Mesendoderm (in vitro differentiated cells): ENCODE measurements at regions not wholly inside any gene's neighbourhood (a gene's known extent, or its start where the extent isn't known, plus 50 kb on each side); places are given as distances from the start of the nearest gene placed in this dataset.

ENCODE experiments used
- DNase-seq: peaks from one replicate; pipeline ENCODE4 v3.0.0; 2013
- H2AK5ac ChIP-seq: 2 replicates; pipeline ENCODE4 v1.6.1; 2013; ENCODE audit warnings: low read length, inconsistent platforms
- H2BK120ac ChIP-seq: 2 replicates; pipeline ENCODE4 v1.6.1; 2013; ENCODE audit warnings: low read depth, mild to moderate bottlenecking, low read length, moderate library complexity, mixed read lengths
- H2BK15ac ChIP-seq: replicated peaks from 2 replicates; pipeline ENCODE4 v1.6.1; 2013; ENCODE audit warnings: low read depth, mild to moderate bottlenecking, moderate library complexity
- H2BK5ac ChIP-seq: 2 replicates; pipeline ENCODE4 v1.6.1; 2013; ENCODE audit warnings: low read length, inconsistent platforms
- H3K18ac ChIP-seq: 2 replicates; pipeline ENCODE4 v1.6.1; 2013; ENCODE audit warnings: mild to moderate bottlenecking, low read length, mixed read lengths
- H3K23ac ChIP-seq: one replicate; pipeline ENCODE4 v1.6.1; 2013; ENCODE audit warnings: low read length
- H3K27ac ChIP-seq: 2 replicates; pipeline ENCODE4 v1.5.1; 2013; ENCODE audit warnings: low read depth, mild to moderate bottlenecking, inconsistent platforms, low read length, moderate library complexity
- H3K27me3 ChIP-seq: 2 replicates; pipeline ENCODE4 v1.6.1; 2013; ENCODE audit warnings: low read length, control low read depth, mild to moderate bottlenecking, inconsistent platforms; ENCODE audit not compliant: insufficient read depth, poor library complexity
- H3K36me3 ChIP-seq: 2 replicates; pipeline ENCODE4 v1.6.1; 2013; ENCODE audit warnings: low read length, inconsistent platforms; ENCODE audit not compliant: control insufficient read depth, insufficient read depth
- H3K4ac ChIP-seq: one replicate; pipeline ENCODE4 v1.6.1; 2013; ENCODE audit warnings: low read depth, mild to moderate bottlenecking, low read length, moderate library complexity
- H3K4me1 ChIP-seq: 2 replicates; pipeline ENCODE4 v1.6.1; 2013; ENCODE audit warnings: low read depth, low read length, inconsistent platforms; ENCODE audit not compliant: control insufficient read depth
- H3K4me2 ChIP-seq: 2 replicates; pipeline ENCODE4 v1.6.1; 2013; ENCODE audit warnings: low read length
- H3K4me3 ChIP-seq: 2 replicates; pipeline ENCODE4 v1.5.1; 2013; ENCODE audit warnings: mild to moderate bottlenecking, low read length
- H3K56ac ChIP-seq: one replicate; pipeline ENCODE4 v1.6.1; 2013; ENCODE audit warnings: low read length
- H3K79me1 ChIP-seq: 2 replicates; pipeline ENCODE4 v1.6.1; 2013; ENCODE audit warnings: low read length, inconsistent platforms
- H3K79me2 ChIP-seq: 2 replicates; pipeline ENCODE4 v1.6.1; 2013; ENCODE audit warnings: mild to moderate bottlenecking, low read length; ENCODE audit not compliant: control insufficient read depth, insufficient read depth
- H3K9ac ChIP-seq: 2 replicates; pipeline ENCODE4 v1.6.1; 2013; ENCODE audit warnings: low read length, inconsistent platforms
- H4K5ac ChIP-seq: one replicate; pipeline ENCODE4 v1.6.1; 2013; ENCODE audit warnings: low read length
- H4K8ac ChIP-seq: one replicate; pipeline ENCODE4 v1.6.1; 2013; ENCODE audit warnings: low read depth, mild to moderate bottlenecking, control low read depth, low read length, moderate library complexity
- WGBS: extraction: QIAGEN DNeasy Blood & Tissue Kit; methylation state at CpG from one replicate; pipeline ENCODE4 v1.1.7; 2013; ENCODE audit warnings: low lambda C conversion rate, missing lambda C conversion rate; ENCODE audit not compliant: insufficient coverage; ENCODE audit errors: extremely low coverage; 5-methylcytosine and 5-hydroxymethylcytosine counted together

- Histone ChIP-seq H3K79me2 (no peaks in the 10 kb centered on the region), H4K8ac (no peak overlapping the region), H4K5ac (no peak overlapping the region), H3K4me3 (no peak overlapping the region), H3K79me1 (no peaks in the 10 kb centered on the region), H3K56ac (no peak overlapping the region), H3K23ac (no peak overlapping the region), H3K4me2 (no peak overlapping the region), H2BK5ac (no peak overlapping the region), H3K27me3 (no peaks in the 10 kb centered on the region), H3K18ac (no peak overlapping the region), H2BK15ac (no peak overlapping the region), H2AK5ac (no peak overlapping the region), H3K27ac (no peak overlapping the region), H3K4me1 (peaks cover 4% of the 10 kb centered on the region), H2BK120ac (no peak overlapping the region), H3K9ac (no peak overlapping the region), H3K4ac (no peak overlapping the region), H3K36me3 (no peaks in the 10 kb centered on the region)
- WGBS = no CpG with 5 or more reads among the region's 7 CpGs
- no peak for DNase-seq
Observed at GRCh38 chr18:24704946-24705630, 244.7 kb downstream of the HRH4 start.

- H3K18ac ChIP-seq = no peak overlapping the region
- no peak overlapping the region for H3K4me3 ChIP-seq
- H2BK120ac ChIP-seq = no peak overlapping the region
- no peak overlapping the region for H3K23ac ChIP-seq
- H4K8ac ChIP-seq = no peak overlapping the region
- H3K27ac ChIP-seq = no peak overlapping the region
- H3K79me1 ChIP-seq = no peaks in the 10 kb centered on the region
- H3K4me1 ChIP-seq = no peaks in the 10 kb centered on the region
- no peak overlapping the region for H3K9ac ChIP-seq
- H2BK15ac ChIP-seq = no peak overlapping the region
- no peaks in the 10 kb centered on the region for H3K79me2 ChIP-seq
- no peak overlapping the region for H2BK5ac ChIP-seq
- H4K5ac ChIP-seq = no peak overlapping the region
- no peak overlapping the region for H3K4me2 ChIP-seq
- no peak overlapping the region for H3K56ac ChIP-seq
- no peaks in the 10 kb centered on the region for H3K36me3 ChIP-seq
- DNase-seq = no peak
- no peak overlapping the region for H2AK5ac ChIP-seq
- H3K4ac ChIP-seq = no peak overlapping the region
- H3K27me3 ChIP-seq = no peaks in the 10 kb centered on the region
Observed at GRCh38 chr18:24710474-24710873, 250.0 kb downstream of the HRH4 start.

GRCh38 chr18:24719791-24720190 lies 259.4 kb downstream of the HRH4 start:
- no peak overlapping the region for H4K5ac ChIP-seq
- no peaks in the 10 kb centered on the region for H3K4me1 ChIP-seq
- no peak overlapping the region for H3K23ac ChIP-seq
- no peak overlapping the region for H3K4me2 ChIP-seq
- H3K79me2 ChIP-seq = no peaks in the 10 kb centered on the region
- no peak overlapping the region for H4K8ac ChIP-seq
- H3K4ac ChIP-seq = no peak overlapping the region
- H3K79me1 ChIP-seq = no peaks in the 10 kb centered on the region
- H3K36me3 ChIP-seq = no peaks in the 10 kb centered on the region
- H2BK120ac ChIP-seq = no peak overlapping the region
- no peak overlapping the region for H2BK5ac ChIP-seq
- H3K27me3 ChIP-seq = no peaks in the 10 kb centered on the region
- H3K27ac ChIP-seq = no peak overlapping the region
- H3K4me3 ChIP-seq = no peak overlapping the region
- H3K9ac ChIP-seq = no peak overlapping the region
- H3K56ac ChIP-seq = no peak overlapping the region
- DNase-seq = no peak
- no peak overlapping the region for H3K18ac ChIP-seq
- H2AK5ac ChIP-seq = no peak overlapping the region
- H2BK15ac ChIP-seq = no peak overlapping the region

GRCh38 chr18:24721388-24721787 lies 261.0 kb downstream of the HRH4 start:
- H3K4ac ChIP-seq = no peak overlapping the region
- H3K4me2 ChIP-seq = no peak overlapping the region
- H3K4me3 ChIP-seq = no peak overlapping the region
- H3K23ac ChIP-seq = no peak overlapping the region
- no peaks in the 10 kb centered on the region for H3K79me2 ChIP-seq
- H3K56ac ChIP-seq = no peak overlapping the region
- no peak overlapping the region for H4K8ac ChIP-seq
- no peak overlapping the region for H3K9ac ChIP-seq
- H3K27ac ChIP-seq = no peak overlapping the region
- no CpG with 5 or more reads among the region's 2 CpGs for WGBS
- H3K79me1 ChIP-seq = no peaks in the 10 kb centered on the region
- H2BK5ac ChIP-seq = no peak overlapping the region
- H3K18ac ChIP-seq = no peak overlapping the region
- no peak overlapping the region for H2AK5ac ChIP-seq
- no peak overlapping the region for H2BK120ac ChIP-seq
- no peaks in the 10 kb centered on the region for H3K4me1 ChIP-seq
- no peak for DNase-seq
- no peaks in the 10 kb centered on the region for H3K36me3 ChIP-seq
- no peak overlapping the region for H2BK15ac ChIP-seq
- H3K27me3 ChIP-seq = no peaks in the 10 kb centered on the region
- no peak overlapping the region for H4K5ac ChIP-seq

DNA sequence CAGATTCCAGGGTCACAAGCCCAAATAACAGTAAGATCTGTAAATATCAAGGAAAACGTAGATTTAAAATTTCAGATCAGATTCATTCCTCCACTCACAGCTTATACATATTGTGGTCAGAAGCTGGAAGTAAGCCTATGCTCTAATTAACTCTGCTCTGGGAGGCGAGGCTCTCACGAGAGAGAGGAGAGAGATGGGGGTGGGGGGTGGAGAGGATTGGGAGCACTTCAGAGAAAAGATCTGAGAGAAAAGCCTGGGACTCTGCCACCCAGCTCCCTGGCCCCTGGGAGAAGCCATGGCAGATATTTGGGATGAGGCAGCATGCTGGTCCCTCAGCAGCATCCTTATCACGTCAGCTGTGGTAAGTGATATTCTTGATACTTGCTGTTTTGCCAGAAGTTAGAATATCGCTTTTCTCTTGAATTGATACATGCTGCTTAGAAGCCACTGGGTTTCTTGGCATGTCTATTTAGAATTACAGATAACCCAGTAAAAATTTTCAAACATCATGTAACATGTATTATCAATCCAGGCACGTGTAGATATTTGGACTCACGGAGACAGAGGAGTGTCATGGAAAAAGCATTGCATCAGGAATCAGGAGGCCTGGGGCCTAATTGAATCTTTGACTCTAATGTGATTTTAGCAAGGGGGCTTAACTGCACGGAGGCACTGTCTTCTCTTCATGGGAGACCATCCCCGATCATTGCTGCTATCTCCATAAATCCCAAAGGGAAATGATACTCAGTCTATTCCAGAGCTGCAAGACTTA lies 265.4 kb downstream of the HRH4 start:
- Histone ChIP-seq H2AK5ac (no peak overlapping the region), H4K5ac (no peak overlapping the region), H3K9ac (no peak overlapping the region), H3K4me3 (no peak overlapping the region), H2BK120ac (no peak overlapping the region), H3K36me3 (no peaks in the 10 kb centered on the region), H3K4ac (no peak overlapping the region), H2BK15ac (no peak overlapping the region), H3K4me2 (no peak overlapping the region), H3K56ac (no peak overlapping the region), H3K27me3 (no peaks in the 10 kb centered on the region), H2BK5ac (no peak overlapping the region), H3K23ac (no peak overlapping the region), H3K79me1 (no peaks in the 10 kb centered on the region), H3K79me2 (no peaks in the 10 kb centered on the region), H3K27ac (no peak overlapping the region), H3K18ac (no peak overlapping the region), H3K4me1 (no peaks in the 10 kb centered on the region), H4K8ac (no peak overlapping the region)
- DNase-seq = no peak
- WGBS = no CpG with 5 or more reads among the region's 9 CpGs
